HuH-7.5 (cell line): ENCODE measurements at regions not wholly inside any gene's neighbourhood (a gene's known extent, or its start where the extent isn't known, plus 50 kb on each side); places are given as distances from the start of the nearest gene placed in this dataset.
A peak's percentile ranks its signal among the peaks of the same experiment; 100 is the strongest.
"Not testable (repeated sequence)": the region's sequence is repeated elsewhere in the genome, so short reads cannot be mapped to it uniquely, and the experiment has no call there.

Experiments used
- DNase-seq: peaks from one replicate; pipeline ENCODE4 v3.0.0; 2011; ENCODE audit warnings: low spot score

GRCh38 chrX:53883196-53883595 lies 161.1 kb downstream of the PHF8 start:
- DNase-seq = no peak

GRCh38 chrX:53882331-53882730 lies 161.9 kb downstream of the PHF8 start:
- DNase-seq = no peak

- DNase-seq = not testable (repeated sequence)
These were observed 163.5 kb downstream of the PHF8 start for GRCh38 chrX:53880786-53881185.

- no peak for DNase-seq
These were observed 173.4 kb upstream of the HUWE1 start for GRCh38 chrX:53859890-53860289.

- peak; percentile 38 for DNase-seq
These were observed 145.4 kb upstream of the HUWE1 start for GRCh38 chrX:53831662-53832635.

GRCh38 chrX:53824686-53825085 lies 138.2 kb upstream of the HUWE1 start:
- no peak for DNase-seq

- not testable (repeated sequence) for DNase-seq
These were observed 131.6 kb upstream of the HUWE1 start for GRCh38 chrX:53818115-53818514.

- DNase-seq = no peak
These were observed 131.0 kb upstream of the HUWE1 start for GRCh38 chrX:53817548-53817947.

GRCh38 chrX:53813670-53814440 lies 127.3 kb upstream of the HUWE1 start:
- DNase-seq = no peak

GRCh38 chrX:53798281-53798680 lies 111.8 kb upstream of the HUWE1 start:
- no peak for DNase-seq

- no peak for DNase-seq
These were observed 109.1 kb upstream of the HUWE1 start for GRCh38 chrX:53795576-53795975.

GRCh38 chrX:53794181-53794580 lies 107.7 kb upstream of the HUWE1 start:
- DNase-seq = no peak

- DNase-seq = no peak
These were observed 82.3 kb upstream of the HUWE1 start for GRCh38 chrX:53768865-53769264.

- DNase-seq = no peak
These were observed 81.9 kb upstream of the HUWE1 start for GRCh38 chrX:53768451-53768850.

GRCh38 chrX:53767544-53767943 lies 81.0 kb upstream of the HUWE1 start:
- DNase-seq = no peak

GRCh38 chrX:53757181-53757580 lies 70.7 kb upstream of the HUWE1 start:
- not testable (repeated sequence) for DNase-seq

GRCh38 chrX:53746718-53747117 lies 60.2 kb upstream of the HUWE1 start:
- DNase-seq = no peak

- DNase-seq = no peak
These were observed 56.7 kb upstream of the HUWE1 start for GRCh38 chrX:53743244-53743643.

GRCh38 chrX:53738370-53738906 lies 51.9 kb upstream of the HUWE1 start:
- DNase-seq = no peak
